ENCODE measurements at regions not wholly inside any gene's neighbourhood (a gene's known extent, or its start where the extent isn't known, plus 50 kb on each side); places are given as distances from the start of the nearest gene placed in this dataset.

DNA sequence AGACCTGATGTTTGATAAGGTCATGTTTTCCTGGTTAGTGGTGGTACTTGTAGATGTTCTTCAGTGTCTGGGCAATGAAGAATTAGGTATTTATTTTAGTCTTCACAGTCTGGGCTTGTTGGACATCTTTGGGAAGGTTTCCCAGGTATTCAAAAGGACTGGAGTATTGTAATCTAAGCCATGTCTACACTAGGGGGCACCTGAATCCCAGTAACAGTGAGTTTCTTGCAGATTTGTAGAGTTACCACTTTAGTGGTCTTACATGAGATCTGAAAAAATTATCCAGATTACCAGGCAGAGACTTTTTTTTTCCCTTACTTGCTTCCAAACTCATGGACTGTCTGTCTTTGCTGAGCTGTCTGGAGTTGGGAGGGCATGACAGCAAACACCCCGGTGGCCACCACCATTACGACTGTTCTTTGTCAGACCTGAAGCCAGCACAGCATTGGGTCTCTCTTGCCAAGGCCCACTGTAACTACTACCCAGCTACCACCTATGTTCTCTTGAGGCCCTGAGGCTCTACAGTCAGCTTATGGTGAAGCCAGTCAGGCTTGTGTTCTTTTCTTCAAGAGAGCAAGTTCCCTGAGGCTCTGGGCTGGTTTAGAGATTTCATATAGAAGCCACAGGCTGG lies 820.7 kb upstream of the FBXO33 start:
- Histone ChIP-seq H3K27me3 (ENCODE audit: control insufficient read depth in 2 of 2, insufficient read depth in 2 of 2, low read length in 2 of 2) (no peaks in the 10 kb centered on the region), H2AFZ (ENCODE audit: insufficient read depth, low read depth, low read length, poor library complexity, severe bottlenecking) (no peak overlapping the region), H3K79me2 (ENCODE audit: insufficient read depth, low read length) (no peaks in the 10 kb centered on the region), H3K4me1 (ENCODE audit: control insufficient read depth in 1 of 2, insufficient read depth in 2 of 2, low read length in 2 of 2) (no peaks in the 10 kb centered on the region), H3K9me3 (replicated peaks in 1 of 2; ENCODE audit: control insufficient read depth in 1 of 2, insufficient read depth in 1 of 2, low read length in 2 of 2) (peaks cover 5% of the 10 kb centered on the region in 2 donors), H3K36me3 (replicated peaks in 1 of 2; ENCODE audit: control insufficient read depth in 1 of 2, insufficient read depth in 2 of 2, low read length in 2 of 2) (no peaks in the 10 kb centered on the region), H3K4me3 (replicated peaks in 1 of 3; ENCODE audit: low read depth in 2 of 3, low read length in 3 of 3) (no peak overlapping the region), H3K9ac (ENCODE audit: insufficient read depth, low read length, poor library complexity, severe bottlenecking) (no peak overlapping the region), H3K4me2 (replicated peaks; ENCODE audit: extremely low read depth, low read length, poor library complexity, severe bottlenecking) (no peak overlapping the region), H3K27ac (ENCODE audit: low read depth in 1 of 2, low read length in 2 of 2) (no peak overlapping the region), H4K20me1 (ENCODE audit: insufficient read depth, low read length) (no peaks in the 10 kb centered on the region)
- whole genome bisulfite sequencing (ENCODE audit: insufficient coverage): 92% methylated on average over 2 of the region's 2 CpGs
- no peak overlapping the region for H3K27ac Mint-ChIP-seq
- peaks cover 0 to 3% (median 0%) of the 10 kb centered on the region in 7 donors for H3K9me3 Mint-ChIP-seq
- intact Hi-C loops (cut with micrococcal nuclease): no loop called here
- no peaks in the 10 kb centered on the region for H3K36me3 Mint-ChIP-seq
- TF ChIP-seq, protein P1, sequence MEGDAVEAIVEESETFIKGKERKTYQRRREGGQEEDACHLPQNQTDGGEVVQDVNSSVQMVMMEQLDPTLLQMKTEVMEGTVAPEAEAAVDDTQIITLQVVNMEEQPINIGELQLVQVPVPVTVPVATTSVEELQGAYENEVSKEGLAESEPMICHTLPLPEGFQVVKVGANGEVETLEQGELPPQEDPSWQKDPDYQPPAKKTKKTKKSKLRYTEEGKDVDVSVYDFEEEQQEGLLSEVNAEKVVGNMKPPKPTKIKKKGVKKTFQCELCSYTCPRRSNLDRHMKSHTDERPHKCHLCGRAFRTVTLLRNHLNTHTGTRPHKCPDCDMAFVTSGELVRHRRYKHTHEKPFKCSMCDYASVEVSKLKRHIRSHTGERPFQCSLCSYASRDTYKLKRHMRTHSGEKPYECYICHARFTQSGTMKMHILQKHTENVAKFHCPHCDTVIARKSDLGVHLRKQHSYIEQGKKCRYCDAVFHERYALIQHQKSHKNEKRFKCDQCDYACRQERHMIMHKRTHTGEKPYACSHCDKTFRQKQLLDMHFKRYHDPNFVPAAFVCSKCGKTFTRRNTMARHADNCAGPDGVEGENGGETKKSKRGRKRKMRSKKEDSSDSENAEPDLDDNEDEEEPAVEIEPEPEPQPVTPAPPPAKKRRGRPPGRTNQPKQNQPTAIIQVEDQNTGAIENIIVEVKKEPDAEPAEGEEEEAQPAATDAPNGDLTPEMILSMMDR (IDR thresholded peaks at IDR 0.05): no peak
- H3K4me1 Mint-ChIP-seq: no peaks in the 10 kb centered on the region
- no peak overlapping the region for H3K4me3 Mint-ChIP-seq
- H3K27me3 Mint-ChIP-seq (ENCODE audit: low read depth in 3 of 3): peaks cover 0 to 2% (median 0%) of the 10 kb centered on the region in 3 donors
- no peak for DNase-seq

DNA sequence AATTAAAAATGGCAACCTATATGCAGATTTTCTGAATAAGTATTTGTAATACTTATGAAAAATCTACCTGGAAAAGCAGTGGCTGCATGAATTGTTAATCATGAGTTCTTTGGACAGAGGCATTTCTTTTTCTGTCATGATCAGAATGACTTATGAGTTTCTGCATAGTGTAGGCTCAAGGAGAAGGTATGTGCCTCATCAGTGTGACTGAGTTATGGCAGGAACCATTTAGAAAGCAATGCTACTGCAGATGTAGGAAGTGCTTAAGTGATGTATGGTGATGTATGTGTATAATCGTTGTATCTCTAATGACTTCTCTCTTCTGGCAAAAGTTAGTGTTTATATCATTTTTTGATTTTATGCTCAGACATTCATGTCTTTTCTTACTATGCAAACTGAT lies 816.4 kb upstream of the FBXO33 start:
- no peaks in the 10 kb centered on the region for H3K36me3 Mint-ChIP-seq
- Histone ChIP-seq H3K9me3 (replicated peaks in 1 of 2; ENCODE audit: control insufficient read depth in 1 of 2, insufficient read depth in 1 of 2, low read length in 2 of 2) (peaks cover 3% of the 10 kb centered on the region in 2 donors), H3K4me2 (replicated peaks; ENCODE audit: extremely low read depth, low read length, poor library complexity, severe bottlenecking) (no peak overlapping the region), H3K9ac (ENCODE audit: insufficient read depth, low read length, poor library complexity, severe bottlenecking) (no peak overlapping the region), H2AFZ (ENCODE audit: insufficient read depth, low read depth, low read length, poor library complexity, severe bottlenecking) (no peak overlapping the region), H3K79me2 (ENCODE audit: insufficient read depth, low read length) (no peaks in the 10 kb centered on the region), H3K27me3 (ENCODE audit: control insufficient read depth in 2 of 2, insufficient read depth in 2 of 2, low read length in 2 of 2) (no peaks in the 10 kb centered on the region), H3K36me3 (replicated peaks in 1 of 2; ENCODE audit: control insufficient read depth in 1 of 2, insufficient read depth in 2 of 2, low read length in 2 of 2) (no peaks in the 10 kb centered on the region), H3K4me3 (replicated peaks in 1 of 3; ENCODE audit: low read depth in 2 of 3, low read length in 3 of 3) (no peak overlapping the region), H3K4me1 (ENCODE audit: control insufficient read depth in 1 of 2, insufficient read depth in 2 of 2, low read length in 2 of 2) (no peaks in the 10 kb centered on the region), H4K20me1 (ENCODE audit: insufficient read depth, low read length) (no peaks in the 10 kb centered on the region), H3K27ac (ENCODE audit: low read depth in 1 of 2, low read length in 2 of 2) (no peak overlapping the region)
- TF ChIP-seq, protein P1 (IDR thresholded peaks at IDR 0.05): no peak
- H3K27me3 Mint-ChIP-seq (ENCODE audit: low read depth in 3 of 3): peaks cover 0 to 1% (median 0%) of the 10 kb centered on the region in 3 donors
- DNase-seq: no peak
- no CpG with 5 or more reads among the region's 1 CpG for WGBS (ENCODE audit: insufficient coverage)
- H3K4me1 Mint-ChIP-seq: no peaks in the 10 kb centered on the region
- no peaks in the 10 kb centered on the region for H3K9me3 Mint-ChIP-seq
- intact Hi-C loops (cut with micrococcal nuclease): no loop called here
- H3K4me3 Mint-ChIP-seq: no peak overlapping the region
- no peak overlapping the region for H3K27ac Mint-ChIP-seq
